NT2/D1 (cell line): ENCODE measurements at regions not wholly inside any gene's neighbourhood (a gene's known extent, or its start where the extent isn't known, plus 50 kb on each side); places are given as distances from the start of the nearest gene placed in this dataset.

Experiments used
- SUZ12 ChIP-seq: IDR thresholded peaks from 2 replicates; pipeline ENCODE4 v1.6.1; 2011; ENCODE audit not compliant: insufficient read length, insufficient read depth; ENCODE audit errors: extremely low read depth
- YY1 ChIP-seq: IDR thresholded peaks from 2 replicates; pipeline ENCODE4 v1.6.1; 2011; ENCODE audit not compliant: insufficient read length, insufficient read depth

DNA sequence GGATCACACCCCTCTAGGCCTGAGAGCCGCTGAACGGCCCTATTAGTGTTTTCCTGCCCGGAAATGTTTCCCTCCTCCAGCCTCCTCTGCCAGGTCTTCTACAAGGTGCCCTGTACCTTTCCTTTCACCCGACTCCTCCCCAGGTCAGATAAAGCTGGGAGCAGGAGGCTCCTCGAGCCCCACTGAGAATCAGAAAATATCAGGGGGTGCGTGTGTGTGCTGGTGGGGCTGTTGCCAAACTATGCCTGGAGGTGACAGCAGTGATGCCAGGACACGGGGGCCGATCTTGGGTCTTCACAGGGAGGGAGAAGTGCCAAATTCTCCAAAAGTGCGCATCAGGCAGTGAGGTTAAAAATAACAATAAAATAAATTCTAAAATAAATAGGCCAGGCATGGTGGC is 222.8 kb upstream of the RREB1 start:
- TF ChIP-seq YY1 (no peak), SUZ12 (no peak)
